HEK293 (cell line): ENCODE measurements at regions not wholly inside any gene's neighbourhood (a gene's known extent, or its start where the extent isn't known, plus 50 kb on each side); places are given as distances from the start of the nearest gene placed in this dataset.

Experiments used
- EGR2 ChIP-seq: fragments of 450-650 bp; formaldehyde crosslinking; IDR thresholded peaks from 2 replicates; pipeline ENCODE4 v1.5.1; 2016; ENCODE audit warnings: low read depth, missing biosample characterization, missing genetic modification characterization
- RBAK ChIP-seq: fragments of 450-650 bp; formaldehyde crosslinking; IDR thresholded peaks from 2 replicates; pipeline ENCODE4 v1.5.1; 2016; ENCODE audit warnings: missing biosample characterization, missing genetic modification characterization
- SALL2 ChIP-seq: fragments of 450-650 bp; formaldehyde crosslinking; IDR thresholded peaks from 2 replicates; pipeline ENCODE4 v1.5.0; 2017; ENCODE audit warnings: missing biosample characterization, mild to moderate bottlenecking, missing genetic modification characterization, borderline replicate concordance
- WT1 ChIP-seq: fragments of 450-650 bp; formaldehyde crosslinking; IDR thresholded peaks from 2 replicates; pipeline ENCODE4 v1.5.1; 2016; ENCODE audit warnings: missing biosample characterization, missing genetic modification characterization
- ZFP41 ChIP-seq: fragments of 450-650 bp; formaldehyde crosslinking; IDR thresholded peaks from 2 replicates; pipeline ENCODE4 v1.5.1; 2016; ENCODE audit warnings: missing biosample characterization, missing genetic modification characterization, borderline replicate concordance
- ZNF184 ChIP-seq: fragments of 450-650 bp; IDR thresholded peaks from 2 replicates; pipeline ENCODE4 v1.5.1; 2018; ENCODE audit warnings: missing biosample characterization, mild to moderate bottlenecking, missing genetic modification characterization
- ZNF274 ChIP-seq, 2 experiments: fragments of 200-500 bp in 1 of 2; fragments of 450-650 bp in 1 of 2; sonication (Bioruptor generic) in 1 of 2; formaldehyde crosslinking in 1 of 2; IDR thresholded peaks; 2 replicates each; pipeline versions ENCODE4 v1.5.1 to v1.6.1; 2014 to 2016; ENCODE audit warnings: borderline replicate concordance in 1 of 2, inconsistent platforms in 1 of 2, low read length in 1 of 2, missing biosample characterization in 1 of 2, missing genetic modification characterization in 1 of 2
- ZNF670 ChIP-seq: fragments of 450-650 bp; formaldehyde crosslinking; IDR thresholded peaks from 2 replicates; pipeline ENCODE4 v1.5.1; 2016; ENCODE audit warnings: missing biosample characterization, missing genetic modification characterization, low read depth
- ZSCAN30 ChIP-seq: fragments of 450-650 bp; IDR thresholded peaks from 2 replicates; pipeline ENCODE4 v1.5.1; 2018; ENCODE audit warnings: missing biosample characterization, mild to moderate bottlenecking, missing genetic modification characterization, moderate library complexity
- TF ChIP-seq, protein P1 (sequence below): fragments of 450-650 bp; formaldehyde crosslinking; IDR thresholded peaks from 2 replicates; pipeline ENCODE4 v1.5.1; 2016; ENCODE audit warnings: missing biosample characterization, missing genetic modification characterization
- TF ChIP-seq, protein P2 (sequence below): fragments of 450-650 bp; formaldehyde crosslinking; IDR thresholded peaks from 2 replicates; pipeline ENCODE4 v1.5.1; 2017; ENCODE audit warnings: missing biosample characterization, mild to moderate bottlenecking, missing genetic modification characterization, moderate library complexity

DNA sequence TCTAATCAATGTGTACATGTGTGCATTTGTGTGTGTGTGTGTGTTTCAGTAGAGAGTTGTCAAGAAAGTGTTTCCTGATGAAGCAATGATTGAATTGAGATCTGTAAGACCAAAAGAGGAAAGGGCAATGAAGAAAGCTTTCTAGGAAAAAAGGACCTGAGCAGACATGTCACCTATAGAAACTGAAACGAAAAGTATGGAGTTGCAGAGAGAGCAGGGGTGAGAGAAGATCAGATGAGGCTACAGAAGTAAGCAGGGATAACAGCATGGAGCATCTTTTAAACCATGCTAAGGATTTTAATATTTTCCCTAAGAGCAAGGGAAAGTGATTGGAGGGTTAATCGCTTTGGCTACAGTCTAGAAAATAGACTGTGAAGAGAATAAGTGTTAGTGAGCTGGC is 1459.4 kb upstream of the TENM4 start:
- TF ChIP-seq ZNF670 (tag by site-specific recombination) (no peak), SALL2 (tag by site-specific recombination) (no peak), WT1 (no peak), ZFP41 (tag by site-specific recombination) (no peak), ZNF274 (IDR thresholded peaks at IDR 0.05; ENCODE audit: low read length) (no peak), ZNF274 (tag by site-specific recombination; IDR thresholded peaks at IDR 0.05; ENCODE audit: borderline replicate concordance) (no peak), RBAK (no peak), EGR2 (tag by site-specific recombination) (no peak), ZNF184 (no peak), ZSCAN30 (tag by site-specific recombination) (no peak)
- TF ChIP-seq, protein P1, sequence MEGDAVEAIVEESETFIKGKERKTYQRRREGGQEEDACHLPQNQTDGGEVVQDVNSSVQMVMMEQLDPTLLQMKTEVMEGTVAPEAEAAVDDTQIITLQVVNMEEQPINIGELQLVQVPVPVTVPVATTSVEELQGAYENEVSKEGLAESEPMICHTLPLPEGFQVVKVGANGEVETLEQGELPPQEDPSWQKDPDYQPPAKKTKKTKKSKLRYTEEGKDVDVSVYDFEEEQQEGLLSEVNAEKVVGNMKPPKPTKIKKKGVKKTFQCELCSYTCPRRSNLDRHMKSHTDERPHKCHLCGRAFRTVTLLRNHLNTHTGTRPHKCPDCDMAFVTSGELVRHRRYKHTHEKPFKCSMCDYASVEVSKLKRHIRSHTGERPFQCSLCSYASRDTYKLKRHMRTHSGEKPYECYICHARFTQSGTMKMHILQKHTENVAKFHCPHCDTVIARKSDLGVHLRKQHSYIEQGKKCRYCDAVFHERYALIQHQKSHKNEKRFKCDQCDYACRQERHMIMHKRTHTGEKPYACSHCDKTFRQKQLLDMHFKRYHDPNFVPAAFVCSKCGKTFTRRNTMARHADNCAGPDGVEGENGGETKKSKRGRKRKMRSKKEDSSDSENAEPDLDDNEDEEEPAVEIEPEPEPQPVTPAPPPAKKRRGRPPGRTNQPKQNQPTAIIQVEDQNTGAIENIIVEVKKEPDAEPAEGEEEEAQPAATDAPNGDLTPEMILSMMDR (tag by site-specific recombination) = no peak
- TF ChIP-seq, protein P2, sequence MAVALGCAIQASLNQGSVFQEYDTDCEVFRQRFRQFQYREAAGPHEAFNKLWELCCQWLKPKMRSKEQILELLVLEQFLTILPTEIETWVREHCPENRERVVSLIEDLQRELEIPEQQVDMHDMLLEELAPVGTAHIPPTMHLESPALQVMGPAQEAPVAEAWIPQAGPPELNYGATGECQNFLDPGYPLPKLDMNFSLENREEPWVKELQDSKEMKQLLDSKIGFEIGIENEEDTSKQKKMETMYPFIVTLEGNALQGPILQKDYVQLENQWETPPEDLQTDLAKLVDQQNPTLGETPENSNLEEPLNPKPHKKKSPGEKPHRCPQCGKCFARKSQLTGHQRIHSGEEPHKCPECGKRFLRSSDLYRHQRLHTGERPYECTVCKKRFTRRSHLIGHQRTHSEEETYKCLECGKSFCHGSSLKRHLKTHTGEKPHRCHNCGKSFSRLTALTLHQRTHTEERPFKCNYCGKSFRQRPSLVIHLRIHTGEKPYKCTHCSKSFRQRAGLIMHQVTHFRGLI (tag by site-specific recombination) = no peak
